H9 (cell line): ENCODE measurements at regions not wholly inside any gene's neighbourhood (a gene's known extent, or its start where the extent isn't known, plus 50 kb on each side); places are given as distances from the start of the nearest gene placed in this dataset.

ENCODE experiments used
- DNase-seq: peaks from one replicate; pipeline ENCODE4 v3.0.0-alpha.2; 2017
- H2AFZ ChIP-seq: one replicate; pipeline ENCODE4 v1.6.1; 2013; ENCODE audit warnings: mild to moderate bottlenecking, low read length, control low read depth, moderate library complexity
- H2AK5ac ChIP-seq: 2 replicates; pipeline ENCODE4 v1.6.1; 2013; ENCODE audit warnings: low read length, control low read depth, mixed read lengths; ENCODE audit not compliant: insufficient read length
- H2BK120ac ChIP-seq: one replicate; pipeline ENCODE4 v1.6.1; 2013; ENCODE audit warnings: low read depth, mild to moderate bottlenecking, low read length, control low read depth, inconsistent platforms; ENCODE audit not compliant: poor library complexity, severe bottlenecking
- H2BK12ac ChIP-seq: 2 replicates; pipeline ENCODE4 v1.6.1; 2013; ENCODE audit warnings: low read length, control low read depth, mixed read lengths, low read depth; ENCODE audit not compliant: insufficient read length
- H2BK15ac ChIP-seq: 2 replicates; pipeline ENCODE4 v1.6.1; 2013; ENCODE audit warnings: low read depth, low read length, control low read depth
- H2BK20ac ChIP-seq: one replicate; pipeline ENCODE4 v1.6.1; 2013; ENCODE audit warnings: low read depth, mild to moderate bottlenecking, low read length, control low read depth, inconsistent platforms; ENCODE audit not compliant: poor library complexity, severe bottlenecking
- H2BK5ac ChIP-seq: 2 replicates; pipeline ENCODE4 v1.6.1; 2013; ENCODE audit warnings: low read length, control low read depth, mixed read lengths; ENCODE audit not compliant: insufficient read length
- H3K14ac ChIP-seq: 2 replicates; pipeline ENCODE4 v1.6.1; 2013; ENCODE audit warnings: low read length, control low read depth; ENCODE audit not compliant: insufficient read depth
- H3K18ac ChIP-seq: 2 replicates; pipeline ENCODE4 v1.6.1; 2013; ENCODE audit warnings: low read depth, mild to moderate bottlenecking, mixed read lengths, low read length, control low read depth; ENCODE audit not compliant: insufficient read length
- H3K23ac ChIP-seq: 2 replicates; pipeline ENCODE4 v1.6.1; 2013; ENCODE audit warnings: low read length, control low read depth, mixed read lengths, low read depth; ENCODE audit not compliant: insufficient read length
- H3K23me2 ChIP-seq: 2 replicates; pipeline ENCODE4 v1.6.1; 2013; ENCODE audit warnings: low read depth, mild to moderate bottlenecking, mixed read lengths, low read length, control low read depth; ENCODE audit not compliant: insufficient read length, poor library complexity, severe bottlenecking
- H3K27ac ChIP-seq: 2 replicates; pipeline ENCODE4 v1.5.1; 2013; ENCODE audit warnings: low read length, control low read depth, mixed read lengths, low read depth; ENCODE audit not compliant: insufficient read length
- H3K27me3 ChIP-seq: 2 replicates; pipeline ENCODE4 v1.6.1; 2013; ENCODE audit warnings: low read length, control low read depth, inconsistent platforms; ENCODE audit not compliant: insufficient read depth
- H3K4ac ChIP-seq: 2 replicates; pipeline ENCODE4 v1.6.1; 2013; ENCODE audit warnings: low read depth, mild to moderate bottlenecking, control low read depth, inconsistent platforms, low read length, moderate library complexity
- H3K4me1 ChIP-seq: 2 replicates; pipeline ENCODE4 v1.6.1; 2013; ENCODE audit warnings: low read length, control low read depth, inconsistent platforms; ENCODE audit not compliant: insufficient read depth
- H3K4me2 ChIP-seq: 2 replicates; pipeline ENCODE4 v1.6.1; 2013; ENCODE audit warnings: low read length, control low read depth, mixed read lengths; ENCODE audit not compliant: insufficient read length, insufficient read depth
- H3K56ac ChIP-seq: 2 replicates; pipeline ENCODE4 v1.6.1; 2013; ENCODE audit warnings: low read depth, mild to moderate bottlenecking, mixed read lengths, low read length, control low read depth; ENCODE audit not compliant: insufficient read length
- H3K79me1 ChIP-seq: 2 replicates; pipeline ENCODE4 v1.6.1; 2013; ENCODE audit warnings: low read depth, mild to moderate bottlenecking, moderate library complexity, low read length, control low read depth, inconsistent platforms; ENCODE audit not compliant: insufficient read depth, poor library complexity, severe bottlenecking
- H3K79me2 ChIP-seq: 2 replicates; pipeline ENCODE4 v1.6.1; 2013; ENCODE audit warnings: low read length, control low read depth, inconsistent platforms; ENCODE audit not compliant: insufficient read depth
- H3K9ac ChIP-seq: 2 replicates; pipeline ENCODE4 v1.6.1; 2013; ENCODE audit warnings: low read length, control low read depth, mixed read lengths; ENCODE audit not compliant: insufficient read length; ENCODE audit errors: extremely low read depth
- H3K9me3 ChIP-seq: one replicate; pipeline ENCODE4 v1.6.1; 2013; ENCODE audit warnings: low read depth, low read length, inconsistent platforms; ENCODE audit not compliant: control insufficient read depth
- H3T11ph ChIP-seq: one replicate; pipeline ENCODE4 v1.6.1; 2013; ENCODE audit warnings: mild to moderate bottlenecking, low read length, control low read depth, inconsistent platforms
- H4K20me1 ChIP-seq: one replicate; pipeline ENCODE4 v1.6.1; 2013; ENCODE audit not compliant: control insufficient read depth, insufficient read length, insufficient read depth
- H4K5ac ChIP-seq: 2 replicates; pipeline ENCODE4 v1.6.1; 2013; ENCODE audit warnings: low read depth, mild to moderate bottlenecking, mixed read lengths, low read length, control low read depth; ENCODE audit not compliant: insufficient read length
- H4K8ac ChIP-seq: replicated peaks from 2 replicates; pipeline ENCODE4 v1.6.1; 2013; ENCODE audit warnings: low read length, control low read depth, mixed read lengths, low read depth; ENCODE audit not compliant: insufficient read length
- H4K91ac ChIP-seq: 2 replicates; pipeline ENCODE4 v1.6.1; 2013; ENCODE audit warnings: low read depth, mild to moderate bottlenecking, moderate library complexity, mixed read lengths, low read length, control low read depth; ENCODE audit not compliant: insufficient read length
- H3K27ac Mint-ChIP-seq, 3 experiments: 2 replicates in 2 of 3; 3 replicates in 1 of 3; pipeline ENCODE4 v1.8.0; 2020 to 2021; ENCODE audit warnings: mixed read lengths in 3 of 3, mild to moderate bottlenecking in 1 of 3, moderate library complexity in 1 of 3
- H3K27me3 Mint-ChIP-seq: 2 replicates; pipeline ENCODE4 v1.8.0; 2021; ENCODE audit warnings: low read depth, mild to moderate bottlenecking, moderate library complexity, mixed read lengths
- H3K36me3 Mint-ChIP-seq, 3 experiments: 2 replicates in 2 of 3; 3 replicates in 1 of 3; pipeline ENCODE4 v1.8.0; 2020 to 2021; ENCODE audit warnings: low read depth in 3 of 3, mixed read lengths in 3 of 3; ENCODE audit not compliant: insufficient read depth in 1 of 3
- H3K4me1 Mint-ChIP-seq, 2 experiments: 2 replicates each; pipeline ENCODE4 v1.8.0; 2020; ENCODE audit warnings: mixed read lengths in 2 of 2
- H3K4me3 Mint-ChIP-seq, 2 experiments: 2 replicates in 1 of 2; 3 replicates in 1 of 2; pipeline ENCODE4 v1.8.0; 2020 to 2021; ENCODE audit warnings: mild to moderate bottlenecking in 2 of 2, mixed read lengths in 2 of 2, moderate library complexity in 1 of 2
- H3K9me3 Mint-ChIP-seq, 2 experiments: 2 replicates in 1 of 2; 3 replicates in 1 of 2; pipeline ENCODE4 v1.8.0; 2020; ENCODE audit warnings: mild to moderate bottlenecking in 2 of 2, mixed read lengths in 2 of 2, moderate library complexity in 1 of 2
- WGBS: extraction: QIAGEN DNeasy Blood & Tissue Kit; methylation state at CpG from one replicate; pipeline ENCODE4 v1.1.7; 2013; ENCODE audit warnings: missing lambda C conversion rate, low lambda C conversion rate, mixed read lengths; ENCODE audit not compliant: insufficient read length; ENCODE audit errors: extremely low coverage; 5-methylcytosine and 5-hydroxymethylcytosine counted together
- TF ChIP-seq, protein P1 (sequence below): fragments of 200-600 bp; sonication (generic); conservative IDR thresholded peaks from 3 replicates; pipeline ENCODE4 v1.8.0; 2021; ENCODE audit warnings: antibody characterized with exemption, mild to moderate bottlenecking

- H3K4me1 ChIP-seq = no peaks in the 10 kb centered on the region
- peaks cover 8 to 13% of the 10 kb centered on the region in 2 experiments; a peak in 3 of 4 replicates for H3K4me1 Mint-ChIP-seq
- no peaks in the 10 kb centered on the region for H3K9me3 ChIP-seq
- no peaks in the 10 kb centered on the region for H3K79me2 ChIP-seq
- no peaks in the 10 kb centered on the region for H3K79me1 ChIP-seq
- no peak for DNase-seq
- H3K27me3 ChIP-seq = no peaks in the 10 kb centered on the region
- no CpG with 5 or more reads among the region's 5 CpGs for WGBS
- no peak overlapping the region for H3K9ac ChIP-seq
- no peak overlapping the region for H3K27ac ChIP-seq
- H2AK5ac ChIP-seq = no peak overlapping the region
- H3K9me3 Mint-ChIP-seq = peaks cover 20 to 24% of the 10 kb centered on the region in 2 experiments
- no peak overlapping the region for H3K14ac ChIP-seq
- H3K23me2 ChIP-seq = no peaks in the 10 kb centered on the region
- no peak overlapping the region for H2BK20ac ChIP-seq
- H3T11ph ChIP-seq = no peak overlapping the region
- no peak overlapping the region for H2BK120ac ChIP-seq
- no peak overlapping the region for H2BK12ac ChIP-seq
- H4K5ac ChIP-seq = no peak overlapping the region
- peaks cover 7 to 20% (median 10%) of the 10 kb centered on the region in 3 experiments; a peak in 6 of 7 replicates for H3K36me3 Mint-ChIP-seq
- no peak overlapping the region for H3K27ac Mint-ChIP-seq
- no peak overlapping the region for H2AFZ ChIP-seq
- H3K27me3 Mint-ChIP-seq = no peaks in the 10 kb centered on the region
- no peaks in the 10 kb centered on the region for H4K20me1 ChIP-seq
- H3K18ac ChIP-seq = no peak overlapping the region
- H3K4me2 ChIP-seq = no peak overlapping the region
- H4K91ac ChIP-seq = no peak overlapping the region
- H3K4ac ChIP-seq = no peak overlapping the region
- no peak overlapping the region for H3K23ac ChIP-seq
- H3K4me3 Mint-ChIP-seq = no peak overlapping the region
- H4K8ac ChIP-seq = no peak overlapping the region
- no peak overlapping the region for H2BK15ac ChIP-seq
- no peak overlapping the region for H3K56ac ChIP-seq
- TF ChIP-seq, protein P1, sequence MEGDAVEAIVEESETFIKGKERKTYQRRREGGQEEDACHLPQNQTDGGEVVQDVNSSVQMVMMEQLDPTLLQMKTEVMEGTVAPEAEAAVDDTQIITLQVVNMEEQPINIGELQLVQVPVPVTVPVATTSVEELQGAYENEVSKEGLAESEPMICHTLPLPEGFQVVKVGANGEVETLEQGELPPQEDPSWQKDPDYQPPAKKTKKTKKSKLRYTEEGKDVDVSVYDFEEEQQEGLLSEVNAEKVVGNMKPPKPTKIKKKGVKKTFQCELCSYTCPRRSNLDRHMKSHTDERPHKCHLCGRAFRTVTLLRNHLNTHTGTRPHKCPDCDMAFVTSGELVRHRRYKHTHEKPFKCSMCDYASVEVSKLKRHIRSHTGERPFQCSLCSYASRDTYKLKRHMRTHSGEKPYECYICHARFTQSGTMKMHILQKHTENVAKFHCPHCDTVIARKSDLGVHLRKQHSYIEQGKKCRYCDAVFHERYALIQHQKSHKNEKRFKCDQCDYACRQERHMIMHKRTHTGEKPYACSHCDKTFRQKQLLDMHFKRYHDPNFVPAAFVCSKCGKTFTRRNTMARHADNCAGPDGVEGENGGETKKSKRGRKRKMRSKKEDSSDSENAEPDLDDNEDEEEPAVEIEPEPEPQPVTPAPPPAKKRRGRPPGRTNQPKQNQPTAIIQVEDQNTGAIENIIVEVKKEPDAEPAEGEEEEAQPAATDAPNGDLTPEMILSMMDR = no peak
- no peak overlapping the region for H2BK5ac ChIP-seq
These were observed 784.6 kb upstream of the ZNF608 start for GRCh38 chr5:125530833-125531615.
